OCI-LY7 (cell line): ENCODE measurements at regions not wholly inside any gene's neighbourhood (a gene's known extent, or its start where the extent isn't known, plus 50 kb on each side); places are given as distances from the start of the nearest gene placed in this dataset.

ENCODE experiments used
- BruUV-seq: library from RNA; stranded (reverse); fragments of 400-500 nt; replicated peaks from 2 replicates; lab custom pipeline; 2021; lab: Mats Ljungman, UMichigan
- CTCF ChIA-PET: fragments of 300-600 bp; sonication (Branson Sonifier 250); formaldehyde crosslinking; loops from one replicate; lab custom pipeline; 2022; ENCODE audit warnings: antibody characterized with exemption; ENCODE audit not compliant: unreplicated experiment; lab: Charles Lee
- POLR2A ChIA-PET: fragments of 300-600 bp; sonication (Branson Sonifier 250); formaldehyde crosslinking; loops from one replicate; lab custom pipeline; 2022; ENCODE audit warnings: antibody characterized with exemption; lab: Charles Lee
- DNase-seq: peaks from one replicate; pipeline ENCODE4 v3.0.0-alpha.2; 2015; ENCODE audit warnings: low spot score
- H2AFZ ChIP-seq: fragments of 200-600 bp; sonication (generic), shearing (Covaris generic); 2 replicates; pipeline ENCODE4 v1.6.1; 2014; ENCODE audit warnings: mild to moderate bottlenecking, antibody characterized with exemption, low read length, moderate library complexity
- H3K27ac ChIP-seq: fragments of 200-600 bp; sonication (generic); 2 replicates; pipeline ENCODE4 v1.5.1; 2014; ENCODE audit warnings: mixed run types, low read depth, mild to moderate bottlenecking, moderate library complexity, low read length, inconsistent platforms; ENCODE audit not compliant: poor library complexity, severe bottlenecking
- H3K36me3 ChIP-seq: fragments of 200-600 bp; sonication (generic); 2 replicates; pipeline ENCODE4 v1.6.1; 2014; ENCODE audit warnings: mild to moderate bottlenecking, antibody characterized with exemption, low read length, moderate library complexity, mixed read lengths; ENCODE audit not compliant: insufficient read depth
- H3K4me1 ChIP-seq: fragments of 200-600 bp; sonication (generic); 2 replicates; pipeline ENCODE4 v1.5.1; 2014; ENCODE audit warnings: mild to moderate bottlenecking, low read length; ENCODE audit not compliant: insufficient read depth, poor library complexity, severe bottlenecking
- H3K4me2 ChIP-seq: fragments of 200-600 bp; sonication (generic); 2 replicates; pipeline ENCODE4 v1.6.1; 2014; ENCODE audit warnings: mild to moderate bottlenecking, low read length
- H3K4me3 ChIP-seq: fragments of 200-600 bp; sonication (generic); 2 replicates; pipeline ENCODE4 v1.5.1; 2014; ENCODE audit warnings: mild to moderate bottlenecking, low read depth, low read length; ENCODE audit not compliant: poor library complexity, severe bottlenecking
- H3K79me2 ChIP-seq: fragments of 200-600 bp; sonication (generic); 2 replicates; pipeline ENCODE4 v1.6.1; 2016; ENCODE audit warnings: low read depth, mild to moderate bottlenecking, low read length, moderate library complexity, mixed read lengths; ENCODE audit not compliant: insufficient read depth
- H3K9me2 ChIP-seq: fragments of 200-600 bp; sonication (generic); 2 replicates; pipeline ENCODE4 v1.6.1; 2016; ENCODE audit warnings: mild to moderate bottlenecking, low read length, mixed read lengths; ENCODE audit not compliant: insufficient read depth
- H3K9me3 ChIP-seq: fragments of 200-600 bp; sonication (generic); 2 replicates; pipeline ENCODE4 v1.6.1; 2014; ENCODE audit warnings: mild to moderate bottlenecking, mixed run types, low read length, mixed read lengths
- H4K20me1 ChIP-seq: fragments of 200-600 bp; sonication (generic); 2 replicates; pipeline ENCODE4 v1.6.1; 2014; ENCODE audit warnings: mild to moderate bottlenecking, antibody characterized with exemption, low read length, moderate library complexity, mixed read lengths; ENCODE audit not compliant: insufficient read depth
- EZH2phosphoT487 ChIP-seq: fragments of 200-600 bp; sonication (generic); IDR thresholded peaks from 2 replicates; pipeline ENCODE4 v1.6.1; 2018; ENCODE audit warnings: low read depth, borderline replicate concordance, mild to moderate bottlenecking, mixed run types, antibody characterized with exemption, low read length, moderate library complexity, mixed read lengths
- intact Hi-C: fragments of 100-400 bp; cut with micrococcal nuclease; formaldehyde crosslinking; loops from one replicate; pipeline ENCODE4 v1.10.0; 2022; ENCODE audit not compliant: unreplicated experiment
- TF ChIP-seq, protein P1 (sequence below): fragments of 200-600 bp; sonication (generic); conservative IDR thresholded peaks from 2 replicates; pipeline ENCODE4 v1.5.1; 2014; ENCODE audit warnings: mild to moderate bottlenecking, antibody characterized with exemption, low read length, moderate library complexity, mixed read lengths

DNA sequence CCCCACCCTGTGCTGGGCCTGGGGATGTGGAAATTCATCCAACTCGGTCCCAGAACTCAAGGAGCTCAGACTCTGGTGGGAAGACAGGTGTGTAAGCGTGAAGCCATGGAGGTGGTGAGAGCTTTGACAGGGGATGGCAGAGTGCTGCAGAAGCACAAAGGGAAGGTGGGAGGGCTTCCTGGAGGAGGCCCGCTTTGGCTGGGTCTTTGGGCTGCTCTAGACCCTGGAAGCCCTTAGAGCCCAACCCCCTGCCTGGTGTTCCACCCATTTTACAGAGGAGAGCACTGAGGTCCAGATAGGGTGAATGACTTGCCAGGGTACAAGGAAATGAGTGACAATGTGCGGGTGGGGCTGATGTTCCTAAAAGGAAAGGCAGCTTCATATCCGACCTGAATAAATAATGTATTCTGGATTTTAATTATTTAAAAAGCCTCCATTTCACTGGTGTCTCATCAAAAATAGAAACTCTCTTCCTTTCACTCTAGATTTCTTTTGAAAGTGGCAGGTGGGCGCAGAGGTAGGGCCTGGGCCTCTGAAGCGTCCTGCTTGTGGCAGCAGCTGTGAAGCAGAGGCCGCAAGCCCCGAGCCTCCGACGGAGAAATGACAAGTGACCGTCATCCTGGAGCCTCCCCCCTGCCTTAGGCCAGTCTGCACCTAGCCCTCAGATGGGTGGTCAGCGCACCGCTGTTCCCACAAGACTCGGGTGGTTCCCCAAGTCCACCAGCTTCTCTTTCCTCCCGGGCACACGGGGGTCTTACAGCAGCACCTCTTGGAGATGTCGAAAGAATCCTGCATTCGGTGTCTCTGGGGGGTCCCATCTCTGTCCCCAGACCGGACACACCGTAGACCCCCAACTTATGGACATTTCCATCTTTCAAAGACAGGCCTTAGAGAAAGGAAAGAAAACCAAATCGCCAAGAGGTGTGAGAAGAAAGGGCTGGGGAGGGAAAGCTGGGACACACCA lies 71.0 kb upstream of the TAF1B start:
- BruUV-seq, result no TSS peak
- Histone ChIP-seq H3K4me1 (no peaks in the 10 kb centered on the region), H3K79me2 (no peaks in the 10 kb centered on the region), H3K36me3 (no peaks in the 10 kb centered on the region), H3K4me3 (no peak overlapping the region), H3K9me2 (no peaks in the 10 kb centered on the region), H4K20me1 (no peaks in the 10 kb centered on the region), H3K4me2 (no peak overlapping the region), H3K27ac (no peak overlapping the region), H3K9me3 (no peaks in the 10 kb centered on the region), H2AFZ (no peak overlapping the region)
- TF ChIP-seq EZH2phosphoT487, result no peak
- TF ChIP-seq, protein P1, sequence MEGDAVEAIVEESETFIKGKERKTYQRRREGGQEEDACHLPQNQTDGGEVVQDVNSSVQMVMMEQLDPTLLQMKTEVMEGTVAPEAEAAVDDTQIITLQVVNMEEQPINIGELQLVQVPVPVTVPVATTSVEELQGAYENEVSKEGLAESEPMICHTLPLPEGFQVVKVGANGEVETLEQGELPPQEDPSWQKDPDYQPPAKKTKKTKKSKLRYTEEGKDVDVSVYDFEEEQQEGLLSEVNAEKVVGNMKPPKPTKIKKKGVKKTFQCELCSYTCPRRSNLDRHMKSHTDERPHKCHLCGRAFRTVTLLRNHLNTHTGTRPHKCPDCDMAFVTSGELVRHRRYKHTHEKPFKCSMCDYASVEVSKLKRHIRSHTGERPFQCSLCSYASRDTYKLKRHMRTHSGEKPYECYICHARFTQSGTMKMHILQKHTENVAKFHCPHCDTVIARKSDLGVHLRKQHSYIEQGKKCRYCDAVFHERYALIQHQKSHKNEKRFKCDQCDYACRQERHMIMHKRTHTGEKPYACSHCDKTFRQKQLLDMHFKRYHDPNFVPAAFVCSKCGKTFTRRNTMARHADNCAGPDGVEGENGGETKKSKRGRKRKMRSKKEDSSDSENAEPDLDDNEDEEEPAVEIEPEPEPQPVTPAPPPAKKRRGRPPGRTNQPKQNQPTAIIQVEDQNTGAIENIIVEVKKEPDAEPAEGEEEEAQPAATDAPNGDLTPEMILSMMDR, result no peak
- DNase-seq, result no peak
- POLR2A ChIA-PET, result interaction anchor here (0.7 to 1.0 kb wide), 2 partner anchors 18 to 19 kb away, joined by 3 read pairs; no protein-coding TSS in a partner anchor
- intact Hi-C loops, result no loop called here
- CTCF ChIA-PET, result interaction anchor here (0.8 kb wide), 1 partner anchor 27 kb away, joined by 3 read pairs; no protein-coding TSS in a partner anchor

DNA sequence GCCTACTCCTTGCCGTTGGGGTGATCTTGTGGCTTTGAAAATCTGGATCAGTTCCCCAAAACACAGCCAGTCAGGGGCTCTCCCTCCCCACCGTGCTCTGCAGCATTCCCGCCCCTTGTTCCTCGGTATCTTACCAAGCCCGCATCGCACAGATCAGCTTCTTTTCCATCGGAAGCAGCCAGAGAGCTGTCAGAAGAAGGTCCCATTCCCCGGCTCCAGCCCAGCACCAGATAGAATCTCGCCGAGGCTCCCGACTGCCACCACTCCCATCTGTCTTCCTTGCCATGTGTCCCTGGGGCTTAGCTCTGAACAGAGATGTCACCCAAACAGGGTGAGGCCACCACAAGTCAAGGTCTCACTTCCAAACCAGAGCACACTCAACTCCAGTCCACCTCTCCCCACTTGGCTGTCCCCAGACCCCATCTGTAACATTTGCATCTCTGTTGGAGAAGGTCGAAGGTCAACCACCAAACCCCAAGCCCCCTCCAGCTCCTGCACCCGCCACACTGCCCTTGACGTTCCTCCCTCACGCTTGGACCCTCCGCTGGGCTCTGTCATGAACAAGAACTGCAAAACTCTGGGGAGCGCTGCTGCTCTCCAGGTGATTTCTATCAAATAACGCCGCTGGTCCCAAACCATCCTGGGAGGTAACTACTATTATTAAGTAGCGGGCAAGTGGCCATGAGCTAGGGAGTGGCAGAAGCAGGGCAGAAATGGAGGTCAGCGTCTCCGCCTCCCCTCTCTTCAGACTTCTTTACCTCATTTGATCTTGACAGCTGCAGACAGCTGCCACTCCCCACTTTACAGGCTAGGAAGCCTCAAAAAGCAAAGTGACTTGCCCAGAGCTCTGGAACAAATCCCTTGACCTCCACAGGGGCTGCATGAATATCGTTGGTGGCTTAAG lies 70.0 kb upstream of the TAF1B start:
- no TSS peak for BruUV-seq
- Histone ChIP-seq H3K9me2 (no peaks in the 10 kb centered on the region), H4K20me1 (no peaks in the 10 kb centered on the region), H3K79me2 (no peaks in the 10 kb centered on the region), H3K9me3 (no peaks in the 10 kb centered on the region), H3K4me1 (no peaks in the 10 kb centered on the region), H3K36me3 (no peaks in the 10 kb centered on the region), H3K4me2 (no peak overlapping the region), H2AFZ (no peak overlapping the region), H3K4me3 (no peak overlapping the region), H3K27ac (no peak overlapping the region)
- intact Hi-C loops, result no loop called here
- DNase-seq, result no peak
- POLR2A ChIA-PET, result interaction anchor here (1.0 kb wide), 1 partner anchor 13 kb away, joined by 3 read pairs; no protein-coding TSS in a partner anchor
- TF ChIP-seq, protein P1, result no peak
- CTCF ChIA-PET, result no interaction called here
